NCI-H460 (cell line): ENCODE measurements at regions not wholly inside any gene's neighbourhood (a gene's known extent, or its start where the extent isn't known, plus 50 kb on each side); places are given as distances from the start of the nearest gene placed in this dataset.
"Not testable (repeated sequence)": the region's sequence is repeated elsewhere in the genome, so short reads cannot be mapped to it uniquely, and the experiment has no call there.

ENCODE experiments used
- DNase-seq: peaks from one replicate; pipeline ENCODE4 v3.0.0-alpha.2; 2016; ENCODE audit warnings: low read depth; ENCODE audit errors: extremely low read depth

DNA sequence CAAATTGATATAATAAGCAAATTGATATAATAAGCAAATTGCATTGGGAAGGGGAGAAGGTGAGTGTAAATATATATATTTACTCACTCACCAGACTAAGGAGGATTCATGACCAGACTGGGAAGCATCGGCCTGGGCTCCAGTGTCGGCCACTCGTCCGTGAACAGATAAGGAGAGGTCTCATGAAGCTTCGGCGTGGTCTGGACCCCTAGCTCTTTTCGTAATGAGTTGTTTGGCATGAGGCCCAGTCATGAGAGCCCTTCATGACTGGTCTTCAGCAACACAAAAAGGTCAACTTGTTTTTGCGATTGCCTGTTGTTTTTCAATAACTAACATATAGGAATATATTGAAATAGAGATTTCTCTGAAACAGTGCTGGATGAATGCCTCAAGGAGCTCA, 222.9 kb upstream of the KCNK2 start:
- no peak for DNase-seq

DNA sequence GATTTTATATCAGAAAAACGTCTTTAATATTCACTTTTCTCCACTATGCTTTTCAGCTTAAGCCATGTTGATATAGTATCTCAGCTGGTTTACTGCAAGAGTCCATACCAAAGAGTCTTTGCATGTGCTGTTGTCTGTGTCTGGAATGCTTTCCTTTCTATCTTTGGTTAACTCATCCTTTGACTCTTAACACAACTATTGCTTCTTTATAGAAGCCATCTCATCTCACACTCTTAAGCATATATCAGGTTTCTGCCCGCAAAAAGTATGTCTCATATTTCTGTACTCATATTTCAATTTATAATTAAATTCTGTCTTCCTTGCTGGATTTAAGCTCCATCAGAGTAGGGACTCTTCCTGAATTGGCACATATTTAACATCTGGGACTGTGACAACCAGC, 220.9 kb upstream of the KCNK2 start:
- DNase-seq: no peak

DNA sequence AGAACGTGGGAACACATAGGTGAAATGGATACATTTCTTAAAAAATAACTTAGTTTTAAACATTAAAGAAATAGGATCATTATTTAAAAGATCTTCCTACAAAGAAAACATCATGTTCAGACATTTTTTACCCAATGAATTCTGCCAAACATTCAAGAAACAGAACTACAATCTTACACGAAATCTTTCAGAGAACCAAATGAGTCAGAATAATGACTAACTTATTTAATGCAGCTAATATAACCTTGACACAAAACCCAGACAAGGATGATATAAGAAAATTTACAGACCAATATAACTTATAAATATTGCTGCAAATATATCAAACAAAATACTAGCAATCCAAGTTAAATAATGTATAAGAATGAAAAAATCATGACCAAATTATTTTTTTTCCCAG, 220.1 kb upstream of the KCNK2 start:
- DNase-seq: no peak

DNA sequence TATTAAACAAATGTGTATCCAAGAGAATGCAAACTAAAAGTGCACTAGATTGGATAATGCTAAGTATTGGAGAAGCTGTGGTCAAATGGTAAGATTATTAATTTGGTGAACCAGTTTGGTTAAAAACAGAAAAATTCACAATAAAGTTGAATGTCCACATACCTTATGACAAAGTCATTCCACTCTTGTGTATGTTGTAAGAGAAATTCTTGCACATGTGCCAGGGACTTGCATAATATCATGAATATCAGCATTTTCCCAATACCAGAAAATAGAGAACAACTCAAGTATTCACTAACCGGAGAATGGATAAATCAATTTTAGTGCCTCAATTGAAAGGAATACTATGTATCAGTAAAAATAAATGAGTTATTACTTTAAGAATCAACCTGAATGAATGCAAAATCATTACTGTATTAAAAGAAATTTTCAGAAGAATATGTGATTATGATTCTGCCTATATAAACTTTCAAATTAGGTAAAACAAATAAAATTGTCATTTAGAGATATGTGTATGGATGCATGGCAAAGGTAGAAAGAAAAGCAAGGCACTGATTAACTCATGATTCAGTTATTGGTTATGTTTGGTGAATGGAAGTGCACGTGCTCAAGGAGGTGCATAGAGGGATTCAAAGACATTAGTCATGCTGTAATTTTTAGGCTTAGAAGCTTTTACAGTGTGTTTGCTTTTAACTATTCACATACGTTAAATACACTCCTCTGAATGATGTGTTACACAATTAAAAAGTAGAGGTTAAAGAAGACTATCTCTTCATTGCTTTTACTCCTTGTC, 217.4 kb upstream of the KCNK2 start:
- DNase-seq: peak; percentile 39

DNA sequence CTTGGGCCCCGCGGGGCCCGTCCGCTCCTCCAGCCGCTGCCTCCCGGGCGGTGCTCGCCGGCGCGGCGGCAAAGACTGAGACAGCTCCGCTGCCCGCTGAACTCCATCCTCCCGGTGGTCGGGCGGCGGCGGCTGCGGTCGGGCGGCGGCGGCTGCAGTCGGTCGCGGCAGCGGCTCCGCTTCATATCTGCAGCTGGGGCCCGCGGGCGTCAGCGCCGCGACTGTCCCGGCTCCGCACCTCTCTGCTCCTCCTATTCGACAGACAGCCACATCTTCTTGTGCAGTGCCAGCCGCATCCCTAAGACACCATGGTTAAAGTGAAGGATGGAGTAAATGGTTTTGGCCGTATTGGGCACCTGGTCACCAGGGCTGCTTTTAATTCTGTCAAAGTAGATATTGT, 212.1 kb upstream of the KCNK2 start:
- not testable (repeated sequence) for DNase-seq

DNA sequence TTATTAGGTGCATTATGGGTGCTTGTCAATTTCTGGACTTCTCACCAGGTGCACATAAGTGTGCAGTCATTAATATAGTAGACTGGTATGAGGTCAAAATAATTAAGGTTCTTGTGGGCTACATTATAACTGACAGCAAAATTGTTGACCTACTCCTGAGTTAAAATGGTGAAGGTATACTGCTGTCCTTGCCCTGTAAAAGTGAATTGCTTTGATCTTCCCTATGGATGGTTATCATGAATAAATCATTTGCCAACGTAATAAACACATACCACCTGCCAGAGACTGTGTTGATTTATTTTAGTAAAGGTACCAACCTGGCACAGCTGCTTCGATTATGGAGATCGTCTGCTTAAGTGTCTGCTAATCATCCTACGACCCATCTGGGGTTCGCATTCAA, 201.6 kb upstream of the KCNK2 start:
- DNase-seq: no peak

DNA sequence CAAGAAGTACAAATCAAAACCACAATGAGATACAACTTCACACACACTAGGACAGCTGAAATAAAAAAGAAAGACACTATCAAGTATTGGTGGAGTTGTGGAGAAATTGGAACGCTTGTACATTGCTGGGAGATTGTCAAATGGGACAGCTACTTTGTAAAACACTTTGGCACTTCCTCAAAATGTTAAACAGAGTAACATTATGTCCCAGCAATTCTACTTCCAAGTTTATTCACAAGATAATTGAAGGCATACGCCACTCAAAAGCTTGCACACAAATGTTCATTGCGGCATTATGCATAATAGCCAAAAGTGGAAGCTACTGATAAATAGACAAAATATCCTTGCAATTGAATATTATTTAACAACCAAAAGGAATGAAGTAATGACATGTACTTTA, 199.9 kb upstream of the KCNK2 start:
- no peak for DNase-seq

DNA sequence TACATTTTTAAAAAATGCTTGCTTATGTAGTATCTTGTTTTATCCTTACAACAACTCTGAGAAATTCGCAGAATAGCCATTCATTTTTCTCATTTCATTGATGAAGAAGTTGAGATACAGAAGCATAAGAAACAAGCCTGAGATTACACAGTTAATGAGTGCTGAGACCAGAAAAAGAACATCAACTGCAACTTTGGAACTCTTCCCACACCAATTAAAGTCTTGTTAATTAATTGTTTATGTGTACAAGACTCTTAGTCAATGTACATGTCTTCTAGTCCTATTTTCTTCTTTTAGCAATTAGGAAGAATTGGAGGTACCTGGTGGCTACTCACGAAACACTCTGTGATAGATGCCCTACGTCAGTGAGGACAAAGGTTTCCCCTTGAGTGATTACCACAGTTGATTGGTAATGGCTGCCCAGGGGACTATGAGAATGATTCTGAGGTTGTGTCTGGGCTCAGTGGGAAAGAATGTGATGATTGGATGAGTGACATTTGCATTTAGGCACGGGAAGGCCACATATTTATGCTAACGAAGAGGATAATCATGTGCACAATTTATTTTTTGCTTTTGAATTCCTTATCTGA, 187.4 kb upstream of the KCNK2 start:
- DNase-seq: no peak

DNA sequence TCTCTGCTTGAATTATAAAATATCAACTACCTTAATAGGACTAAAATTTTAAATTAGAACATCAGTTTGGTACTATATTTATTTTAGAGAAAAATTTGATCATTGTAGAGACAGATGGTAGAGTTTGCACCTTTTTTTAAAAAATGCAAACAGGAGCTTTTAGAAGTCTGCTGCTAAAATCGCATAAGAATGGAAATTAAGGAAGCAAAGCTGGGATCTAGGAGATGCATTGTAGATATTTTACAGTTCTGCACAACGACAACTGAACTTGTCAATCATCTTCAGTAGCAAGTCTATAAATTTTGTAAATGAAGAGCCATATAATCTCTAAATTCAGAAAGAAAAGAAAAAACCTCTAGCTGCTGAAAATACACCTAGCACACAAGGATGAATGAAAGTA, 185.6 kb upstream of the KCNK2 start:
- no peak for DNase-seq

DNA sequence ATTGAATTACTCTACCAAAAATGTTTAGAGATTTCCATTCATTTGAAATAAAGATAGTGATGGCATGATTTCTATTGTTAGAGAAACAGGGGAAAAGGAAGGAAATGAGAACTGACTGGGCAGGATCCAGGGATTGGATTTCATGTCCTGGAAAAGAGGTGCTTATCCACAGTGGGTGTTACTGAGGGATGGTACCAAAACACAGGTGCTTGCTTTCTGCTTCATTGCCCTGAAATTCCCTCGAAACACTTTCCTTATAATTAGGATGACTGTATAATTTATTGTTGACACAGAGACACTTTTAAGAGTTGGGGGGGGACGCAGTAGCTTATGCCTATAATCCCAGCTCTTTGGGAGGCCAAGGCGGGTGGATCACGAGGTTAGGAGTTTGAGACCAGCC, 185.0 kb upstream of the KCNK2 start:
- DNase-seq: no peak

DNA sequence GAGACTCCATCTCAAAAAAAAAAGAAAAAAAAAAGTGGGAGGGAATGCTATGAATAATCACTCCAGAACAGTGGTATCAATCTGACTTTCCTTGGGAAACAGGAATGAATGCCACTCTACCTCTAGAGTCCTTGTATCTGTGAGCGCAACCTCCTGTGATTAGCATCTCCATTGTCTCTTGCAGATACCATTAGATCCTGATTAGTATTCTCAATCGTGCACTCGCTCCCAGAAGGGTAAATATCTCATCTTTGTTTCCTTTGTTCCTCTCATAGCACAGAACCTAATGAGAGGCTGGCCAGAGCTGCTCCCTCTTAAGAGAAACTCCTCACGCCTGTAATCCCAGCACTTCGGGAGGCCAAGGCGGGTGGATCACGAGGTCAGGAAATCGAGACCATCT, 184.4 kb upstream of the KCNK2 start:
- DNase-seq: no peak

DNA sequence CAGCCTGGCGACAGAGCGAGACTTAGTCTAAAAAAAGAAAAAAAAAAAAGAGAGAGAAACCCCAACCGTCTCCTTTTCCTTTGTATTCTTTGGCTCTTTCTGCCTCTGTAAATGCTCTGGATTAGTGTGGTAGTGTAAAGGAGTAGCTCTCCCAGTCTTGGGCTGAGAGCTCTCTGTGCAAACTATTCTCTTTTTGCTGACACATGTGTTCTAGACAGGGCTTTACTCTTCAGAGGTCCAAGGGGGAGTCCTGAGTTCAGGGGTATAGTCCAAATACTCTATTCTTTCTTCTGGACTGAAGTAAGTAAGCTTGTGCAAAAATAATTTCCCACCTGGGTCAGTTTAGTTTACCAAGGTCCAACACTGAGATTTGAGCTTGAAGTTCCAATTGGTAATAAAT, 183.8 kb upstream of the KCNK2 start:
- no peak for DNase-seq

DNA sequence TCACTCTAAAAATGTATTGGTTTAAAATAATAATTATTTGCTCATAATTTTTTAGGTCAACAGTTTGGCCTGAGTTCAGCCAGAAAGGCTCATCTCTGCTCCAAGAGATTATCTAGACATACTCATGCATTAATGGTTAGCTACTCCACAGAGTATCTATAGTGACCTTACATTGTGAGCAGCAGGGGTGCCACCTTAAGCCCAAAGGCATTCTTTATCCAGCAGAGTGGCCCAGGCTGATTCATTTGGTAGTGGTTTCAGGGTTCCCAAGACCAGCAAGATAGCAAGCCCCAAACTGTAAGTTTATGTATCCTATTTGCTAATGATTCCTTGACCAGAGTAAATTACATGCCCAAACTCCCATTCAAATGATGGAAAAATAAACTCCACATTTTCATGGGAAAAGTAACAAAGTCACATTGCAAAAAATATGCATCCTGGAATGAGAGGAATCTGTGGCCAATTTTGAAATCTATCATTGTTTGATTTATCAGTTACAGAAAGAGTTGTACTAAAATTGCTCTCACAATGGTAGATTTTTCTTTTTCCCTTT, 182.6 kb upstream of the KCNK2 start:
- DNase-seq: no peak

DNA sequence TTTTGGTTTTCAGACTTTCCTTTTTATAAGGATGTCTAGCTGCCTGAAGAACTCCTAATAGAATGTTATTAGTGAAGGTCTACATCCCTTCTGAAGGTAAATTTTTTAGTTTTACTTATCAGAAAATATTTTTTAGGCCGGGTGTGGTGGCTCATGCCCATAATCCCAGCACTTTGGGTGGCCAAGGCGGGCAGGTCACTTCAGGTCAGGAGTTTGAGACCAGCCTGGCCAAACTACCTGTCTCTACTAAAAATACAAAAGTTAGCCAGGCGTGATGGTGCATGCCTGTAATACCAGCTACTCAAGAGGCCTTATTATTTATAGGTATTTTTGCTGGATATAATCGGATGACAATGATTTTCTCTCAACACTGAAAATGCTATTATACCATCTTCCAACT, 181.9 kb upstream of the KCNK2 start:
- no peak for DNase-seq

DNA sequence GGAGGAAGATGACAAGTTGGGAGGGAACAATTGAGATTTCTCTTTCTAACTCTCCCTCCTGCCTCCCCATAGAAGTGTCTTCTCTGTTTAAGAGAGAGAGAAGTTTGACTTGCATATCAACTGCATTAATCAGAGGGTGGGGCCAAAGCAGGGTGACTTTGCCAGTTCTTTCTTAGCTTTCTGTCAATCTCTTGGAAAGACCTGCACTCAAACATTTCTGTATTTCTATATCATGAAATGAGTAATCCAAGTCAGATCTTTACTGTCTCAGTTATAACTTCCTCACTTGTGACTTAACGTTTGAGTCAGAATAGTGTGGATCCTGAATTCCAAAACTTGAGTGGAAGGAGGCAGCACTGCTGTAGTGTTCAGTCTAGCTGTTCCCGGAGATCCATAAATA, 180.8 kb upstream of the KCNK2 start:
- DNase-seq: peak; percentile 64

DNA sequence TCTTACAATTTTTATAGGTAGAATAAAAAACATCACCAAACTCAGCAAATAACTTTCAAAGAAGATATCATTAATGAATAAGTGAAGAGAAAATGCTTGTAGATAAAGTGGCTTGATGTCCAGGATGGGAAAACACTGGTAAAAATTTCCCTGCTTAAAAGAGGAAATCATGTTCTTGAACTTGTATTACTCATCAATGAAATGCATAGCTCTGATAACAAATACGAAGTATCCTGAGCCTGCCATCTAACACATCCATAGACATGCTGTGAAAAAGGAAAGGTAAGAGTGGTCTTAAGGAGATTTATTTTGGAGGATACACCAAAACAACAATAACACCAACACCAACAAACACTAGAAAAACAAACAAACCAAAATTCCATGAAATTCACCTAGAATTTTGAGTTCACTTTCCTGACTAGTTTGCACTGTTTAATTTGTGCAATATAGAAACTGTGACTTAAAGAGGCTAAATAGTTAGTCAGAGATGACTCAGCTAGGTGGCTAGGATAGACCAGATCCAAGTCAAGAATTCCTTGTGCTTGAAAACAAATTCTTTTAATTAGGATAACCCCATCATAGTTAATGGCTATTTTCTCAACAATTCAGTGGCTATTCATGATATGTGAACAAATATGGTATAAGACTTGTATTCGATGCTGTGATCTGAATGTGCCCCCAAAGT, 179.8 kb upstream of the KCNK2 start:
- no peak for DNase-seq

DNA sequence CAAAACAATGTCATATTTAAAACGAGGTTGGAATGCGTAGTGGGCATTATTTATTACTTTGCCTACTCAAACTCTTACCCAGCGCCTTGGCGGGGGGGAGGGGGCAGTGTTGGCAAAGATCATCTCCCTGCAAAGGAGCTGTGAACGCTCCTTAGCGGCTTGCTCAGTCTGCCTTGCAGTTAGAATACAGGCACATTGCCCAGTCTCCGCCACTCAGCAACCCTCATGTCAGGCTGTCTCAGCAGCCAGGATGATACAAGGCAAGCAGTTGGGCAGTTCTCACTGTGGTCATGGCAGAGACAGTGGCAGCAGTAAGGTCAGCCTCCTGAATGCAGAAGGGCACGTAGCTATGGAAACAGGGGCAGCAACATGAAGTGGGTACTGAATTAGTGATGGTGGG, 170.4 kb upstream of the KCNK2 start:
- no peak for DNase-seq

DNA sequence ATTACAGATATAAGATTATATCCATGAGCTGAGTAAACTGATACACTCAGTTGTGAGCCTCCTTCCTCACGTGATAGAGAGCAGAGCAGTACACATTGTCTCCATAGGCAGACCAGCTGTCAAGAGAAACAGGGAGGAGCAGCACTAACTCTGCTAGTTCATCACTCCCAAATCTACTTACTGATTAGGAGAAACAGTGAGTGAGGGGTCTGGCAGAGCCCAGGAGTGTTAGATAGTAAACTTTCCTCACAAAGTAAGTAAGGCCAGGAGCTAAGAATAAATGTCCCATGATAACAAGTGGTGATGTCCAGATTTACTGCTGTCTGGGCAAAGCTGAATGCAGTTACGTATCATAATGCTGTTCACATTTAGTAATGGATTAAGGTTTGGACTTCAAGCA, 168.6 kb upstream of the KCNK2 start:
- no peak for DNase-seq

DNA sequence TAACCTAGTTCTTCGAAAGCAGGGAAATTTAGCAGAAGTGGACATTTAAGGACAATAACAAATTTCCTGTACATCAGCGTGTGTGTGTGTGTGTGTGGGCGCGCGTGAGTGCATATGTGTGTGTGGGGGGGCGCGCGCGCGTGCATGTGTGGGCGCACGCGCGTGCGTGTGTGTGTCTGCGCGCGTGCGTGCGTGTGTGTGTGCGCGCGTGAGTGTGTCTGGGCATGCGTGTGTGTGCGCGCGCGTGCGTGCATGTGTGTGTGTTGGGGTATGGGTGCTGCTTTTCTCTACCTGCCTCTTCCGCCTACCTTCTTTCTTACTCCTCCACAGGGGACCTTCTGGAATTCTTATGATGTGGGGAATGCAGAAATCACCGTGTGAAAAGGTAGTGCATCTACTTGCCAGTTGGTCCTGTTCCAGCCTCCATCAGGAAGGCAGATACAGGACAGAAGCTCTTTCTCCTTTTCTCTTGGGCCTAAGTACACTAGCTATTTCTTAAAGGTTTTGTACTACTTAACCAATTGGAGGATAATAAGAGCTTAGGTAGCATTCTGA, 165.4 kb upstream of the KCNK2 start:
- no peak for DNase-seq

DNA sequence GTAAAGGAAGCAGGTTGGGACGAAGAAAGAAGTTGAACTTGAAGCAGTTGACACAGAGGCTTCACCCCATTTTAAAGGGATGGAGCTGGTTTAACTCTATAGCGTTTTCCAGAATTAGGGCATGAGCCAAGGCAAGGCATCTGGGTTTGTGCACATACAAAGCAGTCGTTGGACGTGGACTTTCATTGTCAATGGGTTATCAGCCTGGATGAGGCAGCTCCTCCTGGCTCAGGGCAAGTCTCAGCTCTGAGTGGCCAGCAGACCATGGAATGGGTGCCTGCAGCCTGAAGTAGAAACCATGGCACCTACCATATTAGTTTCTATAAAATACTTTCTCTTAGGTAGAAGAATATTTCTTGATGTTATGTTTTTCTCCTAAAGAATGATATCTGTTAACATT, 163.8 kb upstream of the KCNK2 start:
- no peak for DNase-seq

DNA sequence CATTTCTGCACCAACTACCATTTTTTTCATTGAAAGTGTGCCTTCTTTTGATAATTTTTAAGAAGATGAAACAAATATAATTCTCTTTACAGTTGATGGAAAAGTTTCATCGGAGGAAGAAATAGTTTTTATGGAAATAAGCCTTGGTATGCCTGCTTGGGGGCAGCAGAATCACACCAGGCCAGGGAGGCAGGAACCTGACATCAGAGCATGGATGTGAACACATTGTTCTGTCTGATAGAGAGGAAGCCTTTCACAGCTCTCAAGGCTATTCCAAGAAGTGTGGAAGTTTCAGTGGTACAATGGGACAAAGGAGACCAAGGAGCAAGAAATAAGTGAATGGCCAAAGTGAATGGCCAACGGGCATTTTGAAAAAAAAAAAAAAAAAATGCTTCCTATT, 162.2 kb upstream of the KCNK2 start:
- no peak for DNase-seq
